Calu3 (cell line): ENCODE measurements at regions not wholly inside any gene's neighbourhood (a gene's known extent, or its start where the extent isn't known, plus 50 kb on each side); places are given as distances from the start of the nearest gene placed in this dataset.

Experiments
- BruUV-seq: library from RNA; stranded (reverse); fragments of 400-500 nt; replicated peaks from 2 replicates; lab custom pipeline; 2021; lab: Mats Ljungman, UMichigan
- CTCF ChIA-PET: fragments of 300-600 bp; sonication (Branson Sonifier 250); formaldehyde crosslinking; loops from one replicate; lab custom pipeline; 2022; ENCODE audit warnings: antibody characterized with exemption; lab: Charles Lee
- DNase-seq: peaks from one replicate; pipeline ENCODE4 v3.0.0; 2022
- H3K27ac Mint-ChIP-seq: one replicate; pipeline ENCODE4 v1.8.0; 2022; ENCODE audit warnings: mixed read lengths; ENCODE audit not compliant: unreplicated experiment
- H3K27me3 Mint-ChIP-seq: one replicate; pipeline ENCODE4 v1.8.0; 2022; ENCODE audit warnings: mixed read lengths; ENCODE audit not compliant: unreplicated experiment
- H3K36me3 Mint-ChIP-seq: one replicate; pipeline ENCODE4 v1.8.0; 2022; ENCODE audit warnings: mild to moderate bottlenecking, moderate library complexity, mixed read lengths; ENCODE audit not compliant: insufficient read depth, unreplicated experiment
- H3K4me1 Mint-ChIP-seq: one replicate; pipeline ENCODE4 v1.8.0; 2022; ENCODE audit warnings: mild to moderate bottlenecking, low read depth, mixed read lengths; ENCODE audit not compliant: unreplicated experiment
- H3K4me3 Mint-ChIP-seq: one replicate; pipeline ENCODE4 v1.8.0; 2022; ENCODE audit warnings: mild to moderate bottlenecking, low read depth, moderate library complexity, mixed read lengths; ENCODE audit not compliant: unreplicated experiment
- H3K9me3 Mint-ChIP-seq: one replicate; pipeline ENCODE4 v1.8.0; 2022; ENCODE audit warnings: low read depth, mixed read lengths; ENCODE audit not compliant: unreplicated experiment
- CTCF ChIP-seq: fragments of 200-600 bp; IDR thresholded peaks from one replicate; pipeline ENCODE4 v1.8.0; 2022; ENCODE audit warnings: antibody characterized with exemption; ENCODE audit not compliant: unreplicated experiment
- intact Hi-C: fragments of 100-400 bp; cut with micrococcal nuclease; formaldehyde crosslinking; loops from one replicate; pipeline ENCODE4 v1.10.0; 2022; ENCODE audit not compliant: unreplicated experiment

- H3K27ac Mint-ChIP-seq: no peak overlapping the region
- TF ChIP-seq CTCF: no peak
- H3K4me3 Mint-ChIP-seq: no peak overlapping the region
- CTCF ChIA-PET: no interaction called here
- peaks cover 23% of the 10 kb centered on the region for H3K9me3 Mint-ChIP-seq
- H3K4me1 Mint-ChIP-seq: peaks cover 17% of the 10 kb centered on the region
- no TSS peak for BruUV-seq
- H3K36me3 Mint-ChIP-seq: no peaks in the 10 kb centered on the region
- H3K27me3 Mint-ChIP-seq: no peaks in the 10 kb centered on the region
- intact Hi-C loops: no loop called here
- no peak for DNase-seq
These were observed 52.6 kb upstream of the PPFIA2 start for GRCh38 chr12:81811778-81812125.

GRCh38 chr12:81811061-81811777 lies 52.1 kb upstream of the PPFIA2 start:
- no peaks in the 10 kb centered on the region for H3K36me3 Mint-ChIP-seq
- intact Hi-C loops: no loop called here
- BruUV-seq: no TSS peak
- no peak overlapping the region for H3K4me3 Mint-ChIP-seq
- no peak for DNase-seq
- TF ChIP-seq CTCF: no peak
- no peaks in the 10 kb centered on the region for H3K27me3 Mint-ChIP-seq
- CTCF ChIA-PET: no interaction called here
- peaks cover 22% of the 10 kb centered on the region for H3K9me3 Mint-ChIP-seq
- H3K4me1 Mint-ChIP-seq: peaks cover 16% of the 10 kb centered on the region
- no peak overlapping the region for H3K27ac Mint-ChIP-seq

GRCh38 chr12:81809829-81810595 lies 50.9 kb upstream of the PPFIA2 start:
- no TSS peak for BruUV-seq
- CTCF ChIA-PET: no interaction called here
- intact Hi-C loops: no loop called here
- H3K27ac Mint-ChIP-seq: no peak overlapping the region
- H3K27me3 Mint-ChIP-seq: no peaks in the 10 kb centered on the region
- no peak for DNase-seq
- no peaks in the 10 kb centered on the region for H3K36me3 Mint-ChIP-seq
- H3K4me1 Mint-ChIP-seq: peaks cover 4% of the 10 kb centered on the region
- peaks cover 14% of the 10 kb centered on the region for H3K9me3 Mint-ChIP-seq
- no peak overlapping the region for H3K4me3 Mint-ChIP-seq
- no peak for TF ChIP-seq CTCF

GRCh38 chr12:81809113-81809777 lies 50.1 kb upstream of the PPFIA2 start:
- H3K4me3 Mint-ChIP-seq: no peak overlapping the region
- H3K9me3 Mint-ChIP-seq: peaks cover 9% of the 10 kb centered on the region
- no peak for DNase-seq
- H3K36me3 Mint-ChIP-seq: no peaks in the 10 kb centered on the region
- CTCF ChIA-PET: no interaction called here
- no peaks in the 10 kb centered on the region for H3K27me3 Mint-ChIP-seq
- intact Hi-C loops: no loop called here
- BruUV-seq: no TSS peak
- no peaks in the 10 kb centered on the region for H3K4me1 Mint-ChIP-seq
- TF ChIP-seq CTCF: no peak
- H3K27ac Mint-ChIP-seq: no peak overlapping the region
